OCI-LY1 (cell line): ENCODE measurements at regions not wholly inside any gene's neighbourhood (a gene's known extent, or its start where the extent isn't known, plus 50 kb on each side); places are given as distances from the start of the nearest gene placed in this dataset.

ENCODE experiments used
- H2AFZ ChIP-seq: fragments of 200-600 bp; sonication (generic), shearing (Covaris generic); 2 replicates; pipeline ENCODE4 v1.6.0; 2014; ENCODE audit warnings: antibody characterized with exemption, mild to moderate bottlenecking, low read length
- H3F3A ChIP-seq: fragments of 200-600 bp; sonication (generic), shearing (Covaris generic); 2 replicates; pipeline ENCODE4 v1.6.0; 2014; ENCODE audit warnings: mild to moderate bottlenecking, antibody characterized with exemption, low read length, moderate library complexity; ENCODE audit not compliant: insufficient read depth
- H3K27ac ChIP-seq: fragments of 200-600 bp; sonication (generic); 2 replicates; pipeline ENCODE4 v1.5.1; 2014; ENCODE audit warnings: low read length, mixed run types, mild to moderate bottlenecking, low read depth; ENCODE audit not compliant: poor library complexity, severe bottlenecking
- H3K27me3 ChIP-seq: fragments of 200-600 bp; sonication (generic); 2 replicates; pipeline ENCODE4 v1.6.0; 2014; ENCODE audit warnings: antibody characterized with exemption, mild to moderate bottlenecking, low read length, moderate library complexity; ENCODE audit not compliant: insufficient read depth
- H3K36me3 ChIP-seq: fragments of 200-600 bp; sonication (generic); 2 replicates; pipeline ENCODE4 v1.6.1; 2014; ENCODE audit warnings: mild to moderate bottlenecking, antibody characterized with exemption, low read length, moderate library complexity, mixed read lengths; ENCODE audit not compliant: insufficient read depth
- H3K4me1 ChIP-seq: fragments of 200-600 bp; sonication (generic); 2 replicates; pipeline ENCODE4 v1.5.1; 2014; ENCODE audit warnings: mild to moderate bottlenecking, low read length, moderate library complexity; ENCODE audit not compliant: insufficient read depth, severe bottlenecking
- H3K4me2 ChIP-seq: fragments of 200-600 bp; sonication (generic), shearing (Covaris generic); 2 replicates; pipeline ENCODE4 v1.6.1; 2014; ENCODE audit warnings: low read length
- H3K4me3 ChIP-seq: fragments of 200-600 bp; sonication (generic); 2 replicates; pipeline ENCODE4 v1.5.1; 2014; ENCODE audit warnings: low read length, low read depth, mild to moderate bottlenecking, mixed read lengths; ENCODE audit not compliant: poor library complexity, severe bottlenecking
- H3K79me2 ChIP-seq: fragments of 200-600 bp; shearing (Covaris generic); 2 replicates; pipeline ENCODE4 v1.6.1; 2016; ENCODE audit warnings: mixed run types, low read length, mixed read lengths; ENCODE audit not compliant: insufficient read depth
- H3K9ac ChIP-seq: fragments of 200-600 bp; sonication (generic), shearing (Covaris generic); 2 replicates; pipeline ENCODE4 v1.6.1; 2014; ENCODE audit warnings: mild to moderate bottlenecking, low read length, mixed read lengths
- H3K9me2 ChIP-seq: fragments of 200-600 bp; sonication (generic), shearing (Covaris generic); 2 replicates; pipeline ENCODE4 v1.6.1; 2014; ENCODE audit warnings: low read depth, mild to moderate bottlenecking, low read length, mixed read lengths
- H3K9me3 ChIP-seq: fragments of 200-600 bp; shearing (Covaris generic); 2 replicates; pipeline ENCODE4 v1.6.1; 2014; ENCODE audit warnings: low read length, mixed read lengths
- H4K20me1 ChIP-seq: fragments of 200-600 bp; sonication (generic), shearing (Covaris generic); 2 replicates; pipeline ENCODE4 v1.6.0; 2016; ENCODE audit warnings: mild to moderate bottlenecking, low read length; ENCODE audit not compliant: insufficient read depth
- CTCF ChIP-seq: fragments of 200-600 bp; sonication (generic), shearing (Covaris generic); IDR thresholded peaks from 2 replicates; pipeline ENCODE4 v1.5.1; 2017; ENCODE audit warnings: mild to moderate bottlenecking, antibody characterized with exemption, low read length, moderate library complexity, mixed read lengths
- EZH2 ChIP-seq: fragments of 200-600 bp; sonication (generic), shearing (Covaris generic); IDR thresholded peaks from 2 replicates; pipeline ENCODE4 v1.8.0; 2017; ENCODE audit warnings: borderline replicate concordance, mixed run types, mild to moderate bottlenecking, antibody characterized with exemption, low read length, moderate library complexity, mixed read lengths

DNA sequence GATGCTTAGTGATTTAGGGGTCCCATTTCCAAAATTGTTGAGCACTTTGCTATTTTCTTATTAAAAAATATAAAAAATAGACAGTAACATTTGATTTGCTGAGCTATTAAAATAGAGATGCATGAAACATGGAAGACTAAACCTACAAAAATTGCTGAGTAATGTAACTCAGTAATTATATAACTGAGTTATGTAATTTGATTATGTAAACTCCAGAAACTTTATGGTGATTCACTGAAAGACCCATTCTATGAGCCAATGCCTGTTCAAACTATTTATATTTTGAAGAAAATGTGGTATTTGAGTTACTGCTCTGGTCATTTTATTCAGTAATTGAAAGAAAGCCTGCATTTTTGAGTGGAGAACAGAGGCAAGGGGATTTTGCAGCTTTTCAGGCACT lies 1221.5 kb upstream of the ALCAM start:
- no peaks in the 10 kb centered on the region for H4K20me1 ChIP-seq
- H2AFZ ChIP-seq, result no peak overlapping the region
- no peaks in the 10 kb centered on the region for H3K9me2 ChIP-seq
- no peak overlapping the region for H3K4me2 ChIP-seq
- no peaks in the 10 kb centered on the region for H3K36me3 ChIP-seq
- no peaks in the 10 kb centered on the region for H3K27me3 ChIP-seq
- H3K9me3 ChIP-seq, result no peaks in the 10 kb centered on the region
- 0 out of 2 replicates have a peak, but pooled peaks cover 4% of the 10 kb centered on the region for H3F3A ChIP-seq
- H3K79me2 ChIP-seq, result no peaks in the 10 kb centered on the region
- no peak overlapping the region for H3K4me3 ChIP-seq
- H3K4me1 ChIP-seq, result no peaks in the 10 kb centered on the region
- no peak overlapping the region for H3K27ac ChIP-seq
- H3K9ac ChIP-seq, result no peak overlapping the region
- TF ChIP-seq EZH2, result no peak
- TF ChIP-seq CTCF, result no peak

GRCh38 chr3:104149154-104149553 lies 1217.6 kb upstream of the ALCAM start:
- H3K27me3 ChIP-seq, result no peaks in the 10 kb centered on the region
- H3K27ac ChIP-seq, result no peak overlapping the region
- no peak overlapping the region for H3K4me3 ChIP-seq
- no peak overlapping the region for H3K4me2 ChIP-seq
- H3F3A ChIP-seq, result no peaks in the 10 kb centered on the region
- no peaks in the 10 kb centered on the region for H3K36me3 ChIP-seq
- no peak for TF ChIP-seq EZH2
- TF ChIP-seq CTCF, result no peak
- no peaks in the 10 kb centered on the region for H3K79me2 ChIP-seq
- no peaks in the 10 kb centered on the region for H3K9me3 ChIP-seq
- H3K9me2 ChIP-seq, result no peaks in the 10 kb centered on the region
- no peak overlapping the region for H3K9ac ChIP-seq
- no peaks in the 10 kb centered on the region for H3K4me1 ChIP-seq
- no peak overlapping the region for H2AFZ ChIP-seq
- H4K20me1 ChIP-seq, result no peaks in the 10 kb centered on the region

DNA sequence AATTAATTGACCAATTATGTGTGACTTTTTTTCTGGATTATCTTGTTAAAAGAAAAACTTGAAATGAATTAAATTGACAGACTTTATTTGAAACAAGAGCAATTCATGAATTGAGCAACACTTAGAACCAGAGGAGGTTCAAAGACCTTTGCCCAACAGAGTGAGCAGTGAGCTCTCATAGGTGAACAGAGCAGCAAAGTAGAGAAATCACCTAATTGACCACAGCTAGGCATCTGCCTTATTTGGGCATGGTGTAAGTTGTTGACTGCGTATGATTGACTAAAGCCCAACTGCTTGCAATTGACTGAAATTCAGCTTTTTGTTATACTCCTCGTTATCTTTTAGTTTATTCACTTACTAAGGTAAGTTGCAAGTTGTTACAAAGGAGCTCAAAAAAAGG lies 1216.0 kb upstream of the ALCAM start:
- no peak overlapping the region for H3K9ac ChIP-seq
- H2AFZ ChIP-seq, result no peak overlapping the region
- no peaks in the 10 kb centered on the region for H3F3A ChIP-seq
- no peaks in the 10 kb centered on the region for H3K4me1 ChIP-seq
- H3K9me3 ChIP-seq, result no peaks in the 10 kb centered on the region
- no peak overlapping the region for H3K4me3 ChIP-seq
- H3K27me3 ChIP-seq, result no peaks in the 10 kb centered on the region
- H4K20me1 ChIP-seq, result no peaks in the 10 kb centered on the region
- TF ChIP-seq CTCF, result no peak
- H3K27ac ChIP-seq, result no peak overlapping the region
- H3K9me2 ChIP-seq, result no peaks in the 10 kb centered on the region
- H3K4me2 ChIP-seq, result no peak overlapping the region
- H3K79me2 ChIP-seq, result no peaks in the 10 kb centered on the region
- no peaks in the 10 kb centered on the region for H3K36me3 ChIP-seq
